HCT116 (cell line): ENCODE measurements at regions not wholly inside any gene's neighbourhood (a gene's known extent, or its start where the extent isn't known, plus 50 kb on each side); places are given as distances from the start of the nearest gene placed in this dataset.

Experiments used
- ATAC-seq: fragments of 200-7000 bp; cut with Tn5 transposase; 2 replicates; pipeline ENCODE4 v1.9.1; 2020; ENCODE audit warnings: mild to moderate bottlenecking, moderate library complexity
- BruUV-seq: library from RNA; stranded (reverse); fragments of 400-500 nt; replicated peaks from 2 replicates; lab custom pipeline; 2021; lab: Mats Ljungman, UMichigan
- CTCF ChIA-PET: fragments of 300-600 bp; sonication (Branson Sonifier 250); formaldehyde crosslinking; loops from one replicate; lab custom pipeline; 2021; ENCODE audit warnings: antibody characterized with exemption; lab: Charles Lee
- POLR2A ChIA-PET: fragments of 300-600, 350-600 bp; sonication (Branson Sonifier 250); formaldehyde crosslinking; loops from one replicate; lab custom pipeline; 2021; ENCODE audit warnings: antibody characterized with exemption; lab: Charles Lee
- RAD21 ChIA-PET, 2 experiments: fragments of 300-600 bp; sonication (Branson Sonifier 250); formaldehyde crosslinking; loops; one replicate each; lab custom pipeline; 2023; ENCODE audit warnings: low total read pairs in 2 of 2; ENCODE audit not compliant: uncharacterized antibody in 2 of 2, unreplicated experiment in 2 of 2, low non-redundant PET in 1 of 2; lab: Charles Lee
- DNase-seq: peaks from one replicate; pipeline ENCODE4 v3.0.0-alpha.2; 2010; ENCODE audit warnings: low read depth, low spot score
- H2AFZ ChIP-seq: fragments of 200-600 bp; shearing (Covaris generic), sonication (generic); 2 replicates; pipeline ENCODE4 v1.6.1; 2017; ENCODE audit warnings: low read depth, mixed run types, mixed read lengths, antibody characterized with exemption, low read length; ENCODE audit not compliant: poor library complexity, severe bottlenecking
- H3K27ac ChIP-seq: 2 replicates; pipeline ENCODE4 v1.5.1; 2012; ENCODE audit warnings: low read depth, low read length
- H3K27me3 ChIP-seq: fragments of 200-600 bp; sonication (generic); 2 replicates; pipeline ENCODE4 v1.6.1; 2016; ENCODE audit warnings: mixed run types, low read length, mixed read lengths; ENCODE audit not compliant: insufficient read depth
- H3K36me3 ChIP-seq, 2 experiments: fragments of 200-500 bp in 1 of 2; fragments of 200-600 bp in 1 of 2; sonication (Bioruptor generic) in 1 of 2; sonication (generic) in 1 of 2; 2 replicates each; pipeline versions ENCODE4 v1.5.1 to v1.6.1; 2014 to 2016; ENCODE audit warnings: low read length in 2 of 2, inconsistent platforms in 1 of 2, mixed read lengths in 1 of 2, mixed run types in 1 of 2; ENCODE audit not compliant: insufficient read depth in 2 of 2, control insufficient read depth in 1 of 2
- H3K4me1 ChIP-seq, 2 experiments: fragments of 200-600 bp in 1 of 2; sonication (generic) in 1 of 2; 2 replicates each; pipeline versions ENCODE4 v1.5.1 to v1.6.1; 2012 to 2017; ENCODE audit warnings: low read length in 2 of 2, inconsistent platforms in 1 of 2, mild to moderate bottlenecking in 1 of 2, mixed read lengths in 1 of 2, mixed run types in 1 of 2, moderate library complexity in 1 of 2; ENCODE audit not compliant: insufficient read depth in 2 of 2, control insufficient read depth in 1 of 2
- H3K4me2 ChIP-seq: fragments of 200-600 bp; sonication (generic); 2 replicates; pipeline ENCODE4 v1.6.1; 2017; ENCODE audit warnings: mixed run types, low read length, mixed read lengths
- H3K4me3 ChIP-seq, 2 experiments: fragments of 200-600 bp in 1 of 2; sonication (generic) in 1 of 2; replicated peaks in 1 of 2; 2 replicates each; pipeline ENCODE4 v1.5.1; 2011 to 2016; ENCODE audit warnings: low read length in 2 of 2, control low read depth in 1 of 2, low read depth in 1 of 2, mild to moderate bottlenecking in 1 of 2, mixed read lengths in 1 of 2, mixed run types in 1 of 2
- H3K79me2 ChIP-seq: fragments of 200-600 bp; sonication (generic); 2 replicates; pipeline ENCODE4 v1.6.1; 2017; ENCODE audit warnings: mild to moderate bottlenecking, mixed run types, low read length, moderate library complexity, mixed read lengths; ENCODE audit not compliant: insufficient read depth
- H3K9ac ChIP-seq: fragments of 200-600 bp; sonication (generic); 2 replicates; pipeline ENCODE4 v1.6.1; 2016; ENCODE audit warnings: low read length, mixed read lengths
- H3K9me2 ChIP-seq: fragments of 200-600 bp; sonication (generic), shearing (Covaris generic); 2 replicates; pipeline ENCODE4 v1.6.1; 2017; ENCODE audit warnings: mixed run types, mild to moderate bottlenecking, moderate library complexity; ENCODE audit not compliant: insufficient read depth
- H3K9me3 ChIP-seq, 2 experiments: fragments of 200-500 bp in 1 of 2; fragments of 200-600 bp in 1 of 2; sonication (Bioruptor generic) in 1 of 2; sonication (generic) in 1 of 2; 2 replicates each; pipeline ENCODE4 v1.6.1; 2014 to 2017; ENCODE audit warnings: low read length in 2 of 2, mixed read lengths in 2 of 2, inconsistent platforms in 1 of 2, low read depth in 1 of 2, mild to moderate bottlenecking in 1 of 2, mixed run types in 1 of 2, moderate library complexity in 1 of 2; ENCODE audit not compliant: control insufficient read depth in 1 of 2, insufficient read depth in 1 of 2
- H4K20me1 ChIP-seq: fragments of 200-600 bp; sonication (generic), shearing (Covaris generic); 2 replicates; pipeline ENCODE4 v1.6.1; 2017; ENCODE audit warnings: mixed run types, mild to moderate bottlenecking, moderate library complexity; ENCODE audit not compliant: insufficient read depth
- CBX3 ChIP-seq: IDR thresholded peaks from 2 replicates; pipeline ENCODE4 v1.6.1; 2012; ENCODE audit warnings: low read depth
- EGR1 ChIP-seq: IDR thresholded peaks from 2 replicates; pipeline ENCODE4 v1.6.1; 2012; ENCODE audit warnings: low read depth
- ELF1 ChIP-seq: IDR thresholded peaks from 2 replicates; pipeline ENCODE4 v1.6.1; 2012; ENCODE audit warnings: low read depth, borderline replicate concordance
- EZH2phosphoT487 ChIP-seq: fragments of 200-600 bp; IDR thresholded peaks from 2 replicates; pipeline ENCODE4 v1.6.1; 2018; ENCODE audit warnings: antibody characterized with exemption, borderline replicate concordance
- JUND ChIP-seq: IDR thresholded peaks from 2 replicates; pipeline ENCODE4 v1.6.1; 2012
- RAD21 ChIP-seq: IDR thresholded peaks from 2 replicates; pipeline ENCODE4 v1.6.1; 2012; ENCODE audit warnings: low read depth, mild to moderate bottlenecking
- SIN3A ChIP-seq: IDR thresholded peaks from 2 replicates; pipeline ENCODE4 v1.6.1; 2012; ENCODE audit warnings: low read depth
- TCF7L2 ChIP-seq: IDR thresholded peaks from 2 replicates; pipeline ENCODE4 v1.7.0; 2011; ENCODE audit warnings: borderline replicate concordance, inconsistent platforms; ENCODE audit not compliant: insufficient read depth, insufficient read length; ENCODE audit errors: extremely low read depth
- ZFX ChIP-seq: fragments of 450-650 bp; IDR thresholded peaks from 2 replicates; pipeline ENCODE4 v1.6.1; 2017
- intact Hi-C: fragments of 100-400 bp; cut with micrococcal nuclease; formaldehyde crosslinking; loops from 2 replicates; pipeline ENCODE4 v1.10.0; 2022
- TF ChIP-seq, protein P1 (sequence below): IDR thresholded peaks from 2 replicates; pipeline ENCODE4 v1.6.1; 2012; ENCODE audit warnings: low read depth

- TF ChIP-seq ZFX: no peak
- no peak for TF ChIP-seq JUND
- no peak for TF ChIP-seq TCF7L2
- TF ChIP-seq RAD21: no peak
- TF ChIP-seq ELF1: no peak
- no peak for TF ChIP-seq EZH2phosphoT487
- no peak for TF ChIP-seq SIN3A
- TF ChIP-seq, protein P1, sequence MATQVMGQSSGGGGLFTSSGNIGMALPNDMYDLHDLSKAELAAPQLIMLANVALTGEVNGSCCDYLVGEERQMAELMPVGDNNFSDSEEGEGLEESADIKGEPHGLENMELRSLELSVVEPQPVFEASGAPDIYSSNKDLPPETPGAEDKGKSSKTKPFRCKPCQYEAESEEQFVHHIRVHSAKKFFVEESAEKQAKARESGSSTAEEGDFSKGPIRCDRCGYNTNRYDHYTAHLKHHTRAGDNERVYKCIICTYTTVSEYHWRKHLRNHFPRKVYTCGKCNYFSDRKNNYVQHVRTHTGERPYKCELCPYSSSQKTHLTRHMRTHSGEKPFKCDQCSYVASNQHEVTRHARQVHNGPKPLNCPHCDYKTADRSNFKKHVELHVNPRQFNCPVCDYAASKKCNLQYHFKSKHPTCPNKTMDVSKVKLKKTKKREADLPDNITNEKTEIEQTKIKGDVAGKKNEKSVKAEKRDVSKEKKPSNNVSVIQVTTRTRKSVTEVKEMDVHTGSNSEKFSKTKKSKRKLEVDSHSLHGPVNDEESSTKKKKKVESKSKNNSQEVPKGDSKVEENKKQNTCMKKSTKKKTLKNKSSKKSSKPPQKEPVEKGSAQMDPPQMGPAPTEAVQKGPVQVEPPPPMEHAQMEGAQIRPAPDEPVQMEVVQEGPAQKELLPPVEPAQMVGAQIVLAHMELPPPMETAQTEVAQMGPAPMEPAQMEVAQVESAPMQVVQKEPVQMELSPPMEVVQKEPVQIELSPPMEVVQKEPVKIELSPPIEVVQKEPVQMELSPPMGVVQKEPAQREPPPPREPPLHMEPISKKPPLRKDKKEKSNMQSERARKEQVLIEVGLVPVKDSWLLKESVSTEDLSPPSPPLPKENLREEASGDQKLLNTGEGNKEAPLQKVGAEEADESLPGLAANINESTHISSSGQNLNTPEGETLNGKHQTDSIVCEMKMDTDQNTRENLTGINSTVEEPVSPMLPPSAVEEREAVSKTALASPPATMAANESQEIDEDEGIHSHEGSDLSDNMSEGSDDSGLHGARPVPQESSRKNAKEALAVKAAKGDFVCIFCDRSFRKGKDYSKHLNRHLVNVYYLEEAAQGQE: no peak
- TF ChIP-seq CBX3: no peak
- no peak for TF ChIP-seq EGR1
- TF ChIP-seq, all 23 proteins: peak for 0
- no peaks in the 10 kb centered on the region for H3K4me1 ChIP-seq
- no peaks in the 10 kb centered on the region for H3K27me3 ChIP-seq
- POLR2A ChIA-PET: no interaction called here
- no peaks in the 10 kb centered on the region for H3K79me2 ChIP-seq
- ATAC-seq: no peak
- H3K9me2 ChIP-seq: no peaks in the 10 kb centered on the region
- no peak overlapping the region for H3K27ac ChIP-seq
- H3K4me2 ChIP-seq: no peak overlapping the region
- H3K4me3 ChIP-seq: no peak overlapping the region
- intact Hi-C loops: no loop called here
- H3K36me3 ChIP-seq: no peaks in the 10 kb centered on the region
- BruUV-seq: no TSS peak
- RAD21 ChIA-PET: no interaction called here
- no peaks in the 10 kb centered on the region for H4K20me1 ChIP-seq
- CTCF ChIA-PET: no interaction called here
- no peak for DNase-seq
- no peak overlapping the region for H3K9ac ChIP-seq
- no peak overlapping the region for H2AFZ ChIP-seq
- H3K9me3 ChIP-seq: no peaks in the 10 kb centered on the region
These were observed 737.6 kb downstream of the PLA2G4A start for GRCh38 chr1:187566354-187566753.
